Thyroid gland (tissue), 4 donors: ENCODE measurements at regions not wholly inside any gene's neighbourhood (a gene's known extent, or its start where the extent isn't known, plus 50 kb on each side); places are given as distances from the start of the nearest gene placed in this dataset.

Experiments used
- POLR2A ChIP-seq, 2 donors: fragments of 450-650 bp; IDR thresholded peaks; one replicate each; pipeline ENCODE4 v1.6.1; 2017; ENCODE audit warnings: antibody characterized with exemption in 2 of 2, mild to moderate bottlenecking in 2 of 2, moderate library complexity in 1 of 2
- TF ChIP-seq, protein P1 (sequence below), 6 experiments: fragments of 200-600 bp in 3 of 6; fragments of 450-650 bp in 3 of 6; sonication (generic) in 3 of 6; IDR thresholded peaks; one replicate each; pipeline ENCODE4 v1.5.1; 2016 to 2019; ENCODE audit warnings: antibody characterized with exemption in 6 of 6, mild to moderate bottlenecking in 2 of 6, inconsistent platforms in 1 of 6, moderate library complexity in 1 of 6

DNA sequence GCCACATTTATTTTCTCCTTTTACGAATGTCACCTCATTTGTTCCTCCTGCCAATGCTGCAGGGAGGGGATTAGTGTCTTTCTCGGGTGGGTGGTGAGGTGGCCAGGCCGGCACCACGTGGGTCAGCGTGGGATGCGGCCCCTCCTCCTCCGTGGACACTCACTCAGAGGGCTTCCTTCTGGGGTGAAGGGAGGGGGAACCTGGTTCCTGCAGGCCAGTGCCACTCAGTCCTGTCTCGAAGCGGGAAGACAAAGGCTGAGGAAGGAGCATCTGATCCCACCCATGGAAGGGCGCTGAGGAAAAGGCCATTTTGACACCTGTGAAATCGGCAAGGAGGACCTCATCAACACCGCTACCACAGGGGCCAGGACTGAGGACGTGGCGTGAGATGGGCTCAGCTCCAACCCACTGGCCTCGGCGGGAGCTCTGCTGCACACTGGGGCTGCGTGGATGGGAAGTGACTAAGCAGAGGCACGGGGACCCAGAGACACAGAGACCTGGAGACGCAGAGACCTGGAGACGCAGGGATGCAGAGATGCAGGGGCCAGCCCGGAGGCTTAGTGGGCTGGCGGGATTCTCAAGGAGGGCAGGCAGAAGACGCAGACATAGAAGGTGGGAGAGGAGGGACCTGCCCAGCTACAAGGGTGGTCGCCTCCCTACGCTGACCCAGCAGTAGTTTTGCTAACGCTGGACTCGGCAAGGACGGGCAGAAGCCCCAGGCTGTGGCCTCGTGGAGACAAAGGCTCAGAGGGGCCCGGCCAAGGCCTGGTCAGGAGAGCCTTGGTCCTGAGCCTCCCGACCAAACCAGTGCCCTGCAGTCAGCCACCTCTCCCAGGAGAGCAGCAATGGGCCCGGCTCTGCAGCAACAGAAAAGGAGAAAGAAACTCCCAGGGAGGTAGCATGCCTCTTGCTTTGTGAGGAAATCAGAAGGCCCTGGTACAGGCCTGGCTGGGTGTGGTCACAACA, 1071.2 kb downstream of the BRD1 start:
- TF ChIP-seq, protein P1, sequence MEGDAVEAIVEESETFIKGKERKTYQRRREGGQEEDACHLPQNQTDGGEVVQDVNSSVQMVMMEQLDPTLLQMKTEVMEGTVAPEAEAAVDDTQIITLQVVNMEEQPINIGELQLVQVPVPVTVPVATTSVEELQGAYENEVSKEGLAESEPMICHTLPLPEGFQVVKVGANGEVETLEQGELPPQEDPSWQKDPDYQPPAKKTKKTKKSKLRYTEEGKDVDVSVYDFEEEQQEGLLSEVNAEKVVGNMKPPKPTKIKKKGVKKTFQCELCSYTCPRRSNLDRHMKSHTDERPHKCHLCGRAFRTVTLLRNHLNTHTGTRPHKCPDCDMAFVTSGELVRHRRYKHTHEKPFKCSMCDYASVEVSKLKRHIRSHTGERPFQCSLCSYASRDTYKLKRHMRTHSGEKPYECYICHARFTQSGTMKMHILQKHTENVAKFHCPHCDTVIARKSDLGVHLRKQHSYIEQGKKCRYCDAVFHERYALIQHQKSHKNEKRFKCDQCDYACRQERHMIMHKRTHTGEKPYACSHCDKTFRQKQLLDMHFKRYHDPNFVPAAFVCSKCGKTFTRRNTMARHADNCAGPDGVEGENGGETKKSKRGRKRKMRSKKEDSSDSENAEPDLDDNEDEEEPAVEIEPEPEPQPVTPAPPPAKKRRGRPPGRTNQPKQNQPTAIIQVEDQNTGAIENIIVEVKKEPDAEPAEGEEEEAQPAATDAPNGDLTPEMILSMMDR (IDR thresholded peaks at IDR 0.05) = no peak
- no peak for TF ChIP-seq POLR2A (IDR thresholded peaks at IDR 0.05)
